Skin of body (tissue), 1 donor: ENCODE measurements at regions not wholly inside any gene's neighbourhood (a gene's known extent, or its start where the extent isn't known, plus 50 kb on each side); places are given as distances from the start of the nearest gene placed in this dataset.
"Not testable (repeated sequence)": the region's sequence is repeated elsewhere in the genome, so short reads cannot be mapped to it uniquely, and the experiment has no call there.

Source experiments
- DNase-seq: peaks from one replicate; lab custom pipeline; 2025; lab: John Stamatoyannopoulos, UW

- DNase-seq, result no peak
Measured at GRCh38 chr22:33142282-33143055, 84.3 kb upstream of the SYN3 start.

- no peak for DNase-seq
Measured at GRCh38 chr22:33139937-33140336, 81.8 kb upstream of the SYN3 start.

GRCh38 chr22:33138333-33138732, 80.2 kb upstream of the SYN3 start:
- DNase-seq, result not testable (repeated sequence)

GRCh38 chr22:33130473-33130872, 72.3 kb upstream of the SYN3 start:
- DNase-seq, result no peak

- DNase-seq, result no peak
Measured at GRCh38 chr22:33129621-33130020, 71.4 kb upstream of the SYN3 start.

GRCh38 chr22:33126881-33127280, 68.7 kb upstream of the SYN3 start:
- no peak for DNase-seq

- DNase-seq, result no peak
Measured at GRCh38 chr22:33124471-33124870, 66.3 kb upstream of the SYN3 start.

- DNase-seq, result peak; percentile 53
Measured at GRCh38 chr22:33122439-33122838, 64.3 kb upstream of the SYN3 start.

GRCh38 chr22:33119044-33119443, 60.9 kb upstream of the SYN3 start:
- no peak for DNase-seq

GRCh38 chr22:33117821-33118220, 59.6 kb upstream of the SYN3 start:
- DNase-seq, result no peak

GRCh38 chr22:33116841-33117547, 58.8 kb upstream of the SYN3 start:
- no peak for DNase-seq

- DNase-seq, result no peak
Measured at GRCh38 chr22:33114565-33114964, 56.4 kb upstream of the SYN3 start.

GRCh38 chr22:33112580-33112979, 54.4 kb upstream of the SYN3 start:
- DNase-seq, result no peak

- DNase-seq, result no peak
Measured at GRCh38 chr22:33111491-33111890, 53.3 kb upstream of the SYN3 start.

- no peak for DNase-seq
Measured at GRCh38 chr22:33110562-33111163, 52.5 kb upstream of the SYN3 start.

GRCh38 chr22:33109514-33110430, 51.6 kb upstream of the SYN3 start:
- no peak for DNase-seq

- DNase-seq, result no peak
Measured at GRCh38 chr22:33108037-33108436, 49.9 kb upstream of the SYN3 start.
